ENCODE measurements at regions not wholly inside any gene's neighbourhood (a gene's known extent, or its start where the extent isn't known, plus 50 kb on each side); places are given as distances from the start of the nearest gene placed in this dataset.
"Not testable (repeated sequence)": the region's sequence is repeated elsewhere in the genome, so short reads cannot be mapped to it uniquely, and the experiment has no call there.

DNA sequence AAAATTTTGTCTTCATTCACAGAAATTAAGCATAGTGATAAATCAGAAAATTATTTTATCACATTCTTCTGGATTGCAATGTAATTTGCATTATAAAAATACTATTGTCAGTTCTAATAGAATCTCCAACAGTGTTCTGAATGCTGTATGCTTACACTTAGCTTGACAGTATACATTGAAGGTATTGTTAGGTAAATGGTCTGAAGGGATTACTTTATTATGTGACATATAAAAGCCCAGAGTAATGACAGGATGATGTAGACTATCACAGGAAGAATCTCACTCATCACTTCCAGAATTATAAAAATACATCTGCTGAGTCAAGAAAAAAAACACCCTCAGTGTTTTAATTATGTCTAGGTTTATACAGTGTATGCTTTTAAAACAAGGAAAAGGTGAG, 1532.5 kb upstream of the RAG2 start:
- TF ChIP-seq, protein P1, sequence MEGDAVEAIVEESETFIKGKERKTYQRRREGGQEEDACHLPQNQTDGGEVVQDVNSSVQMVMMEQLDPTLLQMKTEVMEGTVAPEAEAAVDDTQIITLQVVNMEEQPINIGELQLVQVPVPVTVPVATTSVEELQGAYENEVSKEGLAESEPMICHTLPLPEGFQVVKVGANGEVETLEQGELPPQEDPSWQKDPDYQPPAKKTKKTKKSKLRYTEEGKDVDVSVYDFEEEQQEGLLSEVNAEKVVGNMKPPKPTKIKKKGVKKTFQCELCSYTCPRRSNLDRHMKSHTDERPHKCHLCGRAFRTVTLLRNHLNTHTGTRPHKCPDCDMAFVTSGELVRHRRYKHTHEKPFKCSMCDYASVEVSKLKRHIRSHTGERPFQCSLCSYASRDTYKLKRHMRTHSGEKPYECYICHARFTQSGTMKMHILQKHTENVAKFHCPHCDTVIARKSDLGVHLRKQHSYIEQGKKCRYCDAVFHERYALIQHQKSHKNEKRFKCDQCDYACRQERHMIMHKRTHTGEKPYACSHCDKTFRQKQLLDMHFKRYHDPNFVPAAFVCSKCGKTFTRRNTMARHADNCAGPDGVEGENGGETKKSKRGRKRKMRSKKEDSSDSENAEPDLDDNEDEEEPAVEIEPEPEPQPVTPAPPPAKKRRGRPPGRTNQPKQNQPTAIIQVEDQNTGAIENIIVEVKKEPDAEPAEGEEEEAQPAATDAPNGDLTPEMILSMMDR (IDR thresholded peaks at IDR 0.05; ENCODE audit: low read depth, low read length) = no peak
- no peaks in the 10 kb centered on the region for H3K36me3 ChIP-seq
- H3K9me3 ChIP-seq (ENCODE audit: low read depth) = no peaks in the 10 kb centered on the region
- DNase-seq (ENCODE audit: low read depth in 1 of 2, low spot score in 1 of 2) = no peak
- no peak overlapping the region for H3K4me3 ChIP-seq
- H3K27me3 ChIP-seq = no peaks in the 10 kb centered on the region
- no peak overlapping the region for H3K27ac ChIP-seq
- H3K4me1 ChIP-seq (ENCODE audit: low read depth) = no peaks in the 10 kb centered on the region

DNA sequence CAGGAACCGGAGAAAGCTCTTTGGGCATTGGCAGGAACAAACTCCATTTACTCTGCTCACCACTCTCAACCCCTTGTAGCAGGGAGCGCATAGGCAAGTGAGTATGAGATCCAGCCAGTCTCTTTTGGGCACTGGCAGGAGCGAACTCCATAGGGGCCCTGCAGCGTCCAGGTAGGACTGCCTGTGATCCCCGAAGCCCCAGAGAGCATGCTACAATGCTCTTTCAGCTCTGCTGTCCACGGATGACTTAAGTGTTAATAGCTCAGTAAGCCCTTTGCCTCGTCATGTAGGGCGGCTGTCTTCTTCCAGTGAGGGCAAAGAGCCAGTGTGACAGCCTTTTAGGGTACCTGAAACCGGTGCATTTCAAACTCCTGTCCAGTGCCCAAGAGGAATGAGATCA, 1525.6 kb upstream of the RAG2 start:
- no peaks in the 10 kb centered on the region for H3K36me3 ChIP-seq
- no peaks in the 10 kb centered on the region for H3K4me1 ChIP-seq (ENCODE audit: low read depth)
- H3K27ac ChIP-seq = no peak overlapping the region
- H3K9me3 ChIP-seq (ENCODE audit: low read depth) = no peaks in the 10 kb centered on the region
- H3K4me3 ChIP-seq = no peak overlapping the region
- DNase-seq (ENCODE audit: low read depth in 1 of 2, low spot score in 1 of 2) = no peak
- no peaks in the 10 kb centered on the region for H3K27me3 ChIP-seq
- TF ChIP-seq, protein P1 (IDR thresholded peaks at IDR 0.05; ENCODE audit: low read depth, low read length) = no peak

DNA sequence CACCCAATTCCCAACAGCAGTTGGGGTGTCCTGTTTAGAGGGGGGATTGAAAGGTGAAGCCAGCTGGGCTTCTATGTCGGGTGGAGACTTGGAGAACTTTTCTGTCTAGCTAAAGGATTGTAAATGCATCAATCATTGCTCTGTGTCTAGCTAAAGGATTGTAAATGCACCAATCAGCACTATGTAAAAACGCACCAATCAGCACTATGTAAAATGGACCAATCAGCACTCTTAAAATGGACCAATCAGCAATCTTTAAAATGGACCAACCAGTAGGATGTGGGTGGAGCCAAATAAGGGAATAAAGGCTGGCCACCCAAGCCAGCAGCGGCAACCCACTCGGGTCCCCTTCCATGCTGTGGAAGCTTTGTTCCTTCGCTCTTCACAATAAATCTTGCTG, 1518.6 kb upstream of the RAG2 start:
- H3K4me1 ChIP-seq (ENCODE audit: low read depth); H3K4me3 ChIP-seq; H3K27me3 ChIP-seq: not testable (repeated sequence)

DNA sequence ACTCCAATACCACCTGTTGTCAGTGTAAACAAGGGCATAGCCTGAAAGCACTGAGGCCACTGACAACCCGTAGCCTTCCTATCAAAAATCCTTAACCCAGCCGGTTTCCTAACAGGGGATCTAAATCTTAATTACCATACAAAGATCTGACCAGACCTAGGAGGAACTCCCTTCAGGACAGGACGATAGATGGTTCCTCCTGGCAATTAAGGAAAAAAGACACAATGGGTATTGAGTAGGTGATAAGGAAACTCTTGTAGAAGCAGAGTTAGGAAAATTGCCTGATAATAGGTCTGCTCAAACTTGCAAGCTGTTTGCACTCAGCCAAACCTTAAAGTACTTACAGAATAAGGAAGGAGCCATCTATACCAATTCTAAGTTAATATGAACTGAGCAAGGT, 1517.3 kb upstream of the RAG2 start:
- H3K36me3 ChIP-seq; H3K4me3 ChIP-seq; H3K27me3 ChIP-seq; H3K27ac ChIP-seq; DNase-seq (ENCODE audit: low read depth in 1 of 2, low spot score in 1 of 2); H3K4me1 ChIP-seq (ENCODE audit: low read depth); H3K9me3 ChIP-seq (ENCODE audit: low read depth): not testable (repeated sequence)

More for the DNA sequence above, 1518.6 kb upstream of the RAG2 start:
- not testable (repeated sequence) for H3K9me3 ChIP-seq (ENCODE audit: low read depth); H3K27ac ChIP-seq; H3K36me3 ChIP-seq; DNase-seq (ENCODE audit: low read depth in 1 of 2, low spot score in 1 of 2)

DNA sequence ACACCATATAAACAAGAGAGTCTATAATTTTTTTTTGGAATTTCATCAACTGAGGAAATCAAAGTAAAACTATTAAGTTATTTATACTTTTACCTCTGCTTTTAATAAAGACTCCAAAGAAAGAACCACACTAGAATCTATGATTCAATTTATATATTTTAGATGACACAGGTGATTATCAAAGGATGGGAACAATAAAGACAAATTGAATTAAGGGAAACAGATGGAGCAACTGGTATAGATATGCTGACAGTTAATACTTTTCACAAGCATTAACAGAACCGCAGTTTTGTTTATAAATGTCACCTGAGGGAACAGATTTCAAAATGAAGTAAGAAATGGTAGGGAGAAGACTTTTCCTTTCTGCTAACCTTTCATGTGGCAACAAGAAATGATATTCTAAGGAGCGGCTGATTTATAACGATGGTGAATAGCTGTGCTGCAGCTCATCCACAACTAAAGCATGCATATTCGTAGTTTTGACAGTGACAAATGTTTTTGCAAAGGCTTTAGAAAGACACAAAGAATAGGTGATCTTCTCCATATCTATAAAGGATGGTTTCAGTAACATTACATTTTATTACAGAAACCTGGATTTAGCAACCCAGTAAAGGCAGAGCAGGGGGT, 1502.9 kb upstream of the RAG2 start:
- H3K36me3 ChIP-seq = no peaks in the 10 kb centered on the region
- no peak overlapping the region for H3K27ac ChIP-seq
- TF ChIP-seq, protein P1 (IDR thresholded peaks at IDR 0.05; ENCODE audit: low read depth, low read length) = no peak
- H3K4me1 ChIP-seq (ENCODE audit: low read depth) = no peaks in the 10 kb centered on the region
- H3K9me3 ChIP-seq (ENCODE audit: low read depth) = no peaks in the 10 kb centered on the region
- no peaks in the 10 kb centered on the region for H3K27me3 ChIP-seq
- H3K4me3 ChIP-seq = no peak overlapping the region
- DNase-seq (ENCODE audit: low read depth in 1 of 2, low spot score in 1 of 2) = no peak

DNA sequence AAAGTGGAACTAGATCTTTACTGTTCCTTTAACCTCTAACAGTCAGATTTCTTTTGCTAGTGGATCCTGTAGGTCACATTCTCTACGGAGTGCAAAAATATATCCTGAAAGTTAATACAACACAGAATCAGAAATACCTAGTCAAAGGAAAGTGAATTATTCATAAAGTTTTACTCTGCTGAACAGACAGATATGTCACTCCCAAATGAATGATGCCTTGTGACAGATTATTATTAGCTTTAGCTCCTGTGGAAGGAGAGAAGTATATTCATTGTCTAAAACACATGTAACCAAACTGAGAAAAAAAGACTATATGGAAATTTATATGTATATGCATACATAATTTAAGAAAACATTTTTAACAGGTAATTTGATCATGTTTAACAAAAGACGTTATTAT, 1497.2 kb upstream of the RAG2 start:
- Histone ChIP-seq H3K4me3 (no peak overlapping the region), H3K27ac (no peak overlapping the region), H3K36me3 (no peaks in the 10 kb centered on the region), H3K9me3 (ENCODE audit: low read depth) (no peaks in the 10 kb centered on the region), H3K27me3 (no peaks in the 10 kb centered on the region), H3K4me1 (ENCODE audit: low read depth) (no peaks in the 10 kb centered on the region)
- DNase-seq (ENCODE audit: low read depth in 1 of 2, low spot score in 1 of 2) = no peak
- TF ChIP-seq, protein P1 (IDR thresholded peaks at IDR 0.05; ENCODE audit: low read depth, low read length) = no peak

DNA sequence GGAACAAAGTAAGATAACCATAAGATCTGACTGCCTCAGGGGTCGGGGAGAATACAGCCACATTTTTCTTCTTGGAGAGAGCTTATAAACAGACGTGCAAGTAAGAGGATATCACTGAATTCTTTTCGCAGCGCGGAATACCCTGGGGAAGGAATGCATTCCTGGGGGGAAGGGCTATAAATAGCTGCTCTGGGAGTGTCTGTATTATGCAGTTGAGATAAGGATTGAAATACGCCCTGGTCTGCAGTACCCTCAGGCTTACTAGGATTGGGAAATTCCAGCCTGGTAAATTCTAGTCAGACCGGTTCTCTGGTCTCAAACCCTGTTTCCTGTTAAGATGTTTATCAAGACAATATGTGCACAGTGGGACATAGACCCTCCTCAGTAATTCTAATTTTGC, 1491.7 kb upstream of the RAG2 start:
- DNase-seq (ENCODE audit: low read depth in 1 of 2, low spot score in 1 of 2) = peak; percentile 11 to 60
- H3K27ac ChIP-seq = no peak overlapping the region
- H3K4me1 ChIP-seq (ENCODE audit: low read depth) = no peaks in the 10 kb centered on the region
- H3K9me3 ChIP-seq (ENCODE audit: low read depth) = no peaks in the 10 kb centered on the region
- TF ChIP-seq, protein P1 (IDR thresholded peaks at IDR 0.05; ENCODE audit: low read depth, low read length) = no peak
- H3K36me3 ChIP-seq = no peaks in the 10 kb centered on the region
- H3K27me3 ChIP-seq = no peaks in the 10 kb centered on the region
- no peak overlapping the region for H3K4me3 ChIP-seq
